HG02981 (cell line): ENCODE measurements at regions not wholly inside any gene's neighbourhood (a gene's known extent, or its start where the extent isn't known, plus 50 kb on each side); places are given as distances from the start of the nearest gene placed in this dataset.
"Not testable (repeated sequence)": the region's sequence is repeated elsewhere in the genome, so short reads cannot be mapped to it uniquely, and the experiment has no call there.

ENCODE experiments used
- ATAC-seq: cut with Tn5 transposase; IDR thresholded peaks from one replicate; pipeline ENCODE4 v1.9.1; 2021; ENCODE audit warnings: mild to moderate bottlenecking, moderate library complexity; ENCODE audit not compliant: unreplicated experiment

DNA sequence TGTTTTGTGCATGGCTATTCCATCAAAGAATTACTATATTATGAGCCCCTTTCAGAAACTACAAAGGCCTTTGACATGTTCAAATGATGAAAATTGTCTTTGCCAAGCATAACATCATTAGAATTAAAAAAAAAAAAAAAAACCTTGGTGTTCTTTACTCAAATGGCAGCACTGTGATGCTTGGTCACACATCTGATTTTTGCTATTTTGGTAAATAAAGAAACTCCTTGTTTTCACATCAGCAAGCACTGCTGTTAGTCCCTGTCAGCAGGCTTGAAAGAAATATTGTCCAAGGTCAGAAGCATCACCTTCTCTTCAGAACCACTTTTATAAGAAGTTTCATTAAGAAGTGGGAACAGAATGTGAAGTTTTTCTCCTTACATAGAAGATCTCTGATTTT is 537.3 kb downstream of the MFSD1 start:
- no peak for ATAC-seq

GRCh38 chr3:159340877-159341500 is 539.1 kb downstream of the MFSD1 start:
- no peak for ATAC-seq

DNA sequence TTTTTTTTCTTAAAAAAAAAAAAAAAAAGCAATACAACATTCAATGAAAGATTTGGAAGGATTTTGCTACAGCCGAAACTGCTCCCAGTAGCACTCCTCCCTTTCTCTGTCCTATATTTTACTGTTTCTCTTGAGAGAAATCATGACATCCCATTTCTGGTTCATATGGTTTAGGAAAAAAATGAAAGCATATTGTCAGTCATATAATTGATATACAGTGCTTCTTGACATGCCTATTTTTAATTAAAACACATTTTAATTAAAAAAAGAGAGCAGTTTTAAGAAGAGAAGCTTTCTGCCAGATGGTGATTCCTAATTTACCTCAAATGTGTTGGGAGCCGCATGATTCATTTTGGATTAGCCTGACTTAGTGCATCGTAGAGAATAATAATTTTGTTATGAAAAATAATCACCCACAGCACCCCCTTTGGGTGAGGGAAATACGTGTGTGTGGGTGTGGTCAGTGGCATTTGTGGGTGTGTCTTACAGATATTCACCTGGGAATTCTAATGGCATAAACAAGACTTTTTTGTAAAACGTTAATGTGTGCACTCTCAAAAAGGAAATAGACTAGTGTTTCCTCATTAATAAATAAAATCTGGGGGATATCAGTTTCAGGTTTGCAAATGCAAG is 544.5 kb downstream of the MFSD1 start:
- no peak for ATAC-seq

- no peak for ATAC-seq
Observed at GRCh38 chr3:159348431-159348830, 546.6 kb downstream of the MFSD1 start.

- ATAC-seq, result no peak
Observed at GRCh38 chr3:159356606-159357005, 554.8 kb downstream of the MFSD1 start.

GRCh38 chr3:159364511-159364910 is 562.7 kb downstream of the MFSD1 start:
- no peak for ATAC-seq

GRCh38 chr3:159366476-159366875 is 564.6 kb downstream of the MFSD1 start:
- no peak for ATAC-seq

DNA sequence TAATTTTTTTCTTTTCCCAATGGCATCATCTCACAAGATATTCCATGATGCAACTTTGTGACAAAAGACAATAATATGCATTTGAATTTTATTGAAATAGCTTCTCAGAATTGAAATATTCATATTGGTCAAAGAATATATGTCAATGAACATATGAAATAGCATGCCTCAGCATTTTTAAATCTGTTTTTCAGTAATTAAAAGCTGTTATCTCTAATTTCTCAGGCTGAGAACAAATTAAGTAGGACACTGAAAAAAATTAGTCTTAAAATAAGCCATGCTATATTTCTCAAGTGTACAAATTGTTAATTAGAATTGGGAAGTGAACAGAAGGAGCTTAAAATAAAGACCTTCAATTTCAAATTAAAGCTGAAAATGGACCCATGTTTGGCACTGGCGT is 570.1 kb downstream of the MFSD1 start:
- ATAC-seq, result no peak

GRCh38 chr3:159378396-159379194 is 576.7 kb downstream of the MFSD1 start:
- ATAC-seq, result no peak

- no peak for ATAC-seq
Observed at GRCh38 chr3:159380891-159381290, 579.0 kb downstream of the MFSD1 start.

- ATAC-seq, result no peak
Observed at GRCh38 chr3:159390656-159391212, 588.9 kb downstream of the MFSD1 start.

GRCh38 chr3:159397683-159398082 is 591.0 kb upstream of the IL12A start:
- not testable (repeated sequence) for ATAC-seq

GRCh38 chr3:159401069-159401468 is 587.6 kb upstream of the IL12A start:
- ATAC-seq, result no peak

DNA sequence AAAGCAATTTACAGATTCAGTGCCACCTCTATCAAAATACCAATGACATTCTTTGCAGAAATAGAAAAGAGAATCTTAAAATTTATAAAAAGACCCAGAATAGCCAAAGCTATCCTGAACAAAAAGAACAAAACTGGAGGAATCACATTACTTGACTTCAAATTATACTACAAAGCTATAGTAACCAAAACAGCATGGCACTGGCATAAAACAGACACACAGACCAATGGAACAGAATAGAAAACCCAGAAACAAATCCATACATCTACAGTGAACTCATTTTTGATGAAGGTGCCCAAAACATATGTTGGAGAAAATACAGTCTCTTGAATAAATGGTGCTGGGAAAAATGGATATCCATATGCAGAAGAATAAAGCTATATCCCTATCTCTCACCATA is 578.9 kb upstream of the IL12A start:
- not testable (repeated sequence) for ATAC-seq

- no peak for ATAC-seq
Observed at GRCh38 chr3:159413319-159413718, 575.3 kb upstream of the IL12A start.

- ATAC-seq, result no peak
Observed at GRCh38 chr3:159416856-159417255, 571.8 kb upstream of the IL12A start.

GRCh38 chr3:159417761-159418160 is 570.9 kb upstream of the IL12A start:
- ATAC-seq, result no peak

DNA sequence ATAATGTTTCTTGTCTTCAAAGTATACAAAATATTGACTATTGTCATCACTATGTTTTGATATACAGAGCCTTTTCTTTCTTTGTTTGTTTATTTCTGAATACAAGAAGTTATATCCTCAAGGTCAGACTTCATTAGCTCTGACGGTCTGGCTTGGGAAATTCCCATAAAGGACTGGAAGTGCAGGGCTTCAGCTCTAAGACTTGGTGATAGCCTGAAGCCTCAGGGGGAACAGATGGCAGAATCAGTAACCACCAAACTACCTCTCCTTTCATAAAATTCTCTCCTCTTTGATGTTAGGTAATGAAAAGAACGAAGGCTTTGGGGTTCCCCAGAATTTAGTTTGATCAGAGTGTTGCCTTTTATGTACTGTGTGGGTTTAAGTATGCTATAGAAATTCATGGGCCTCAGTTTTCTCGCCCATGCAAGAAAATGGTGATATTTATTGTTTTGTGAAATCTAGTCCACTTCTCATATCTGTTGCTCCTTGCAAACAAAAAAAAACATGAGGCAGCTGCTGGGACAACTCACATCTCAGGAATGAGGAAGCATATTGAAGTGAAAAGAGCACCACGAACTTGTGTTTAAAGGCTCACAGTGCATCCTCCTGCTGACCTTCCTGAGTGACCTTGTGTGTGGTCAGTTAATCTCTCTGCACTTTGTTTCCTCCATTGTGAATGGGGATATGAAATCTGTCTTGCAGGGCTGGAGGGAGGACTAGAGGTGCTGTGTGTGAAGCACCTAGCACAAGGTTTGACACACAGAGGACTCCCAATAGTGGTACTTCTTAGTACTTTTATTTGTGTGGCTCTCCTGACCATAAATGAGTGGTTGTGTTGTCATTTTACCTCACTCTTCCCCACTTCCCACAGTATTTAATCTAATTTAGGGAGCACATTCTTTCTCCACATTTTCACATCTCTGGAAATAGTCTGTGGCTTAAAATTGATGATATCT is 569.8 kb upstream of the IL12A start:
- no peak for ATAC-seq

GRCh38 chr3:159429702-159430101 is 558.9 kb upstream of the IL12A start:
- no peak for ATAC-seq

GRCh38 chr3:159432682-159433340 is 555.8 kb upstream of the IL12A start:
- no peak for ATAC-seq
